NCI-H345 (cell line): ENCODE measurements at regions not wholly inside any gene's neighbourhood (a gene's known extent, or its start where the extent isn't known, plus 50 kb on each side); places are given as distances from the start of the nearest gene placed in this dataset.

Source experiments
- DNase-seq: peaks from one replicate; lab custom pipeline; 2025; lab: John Stamatoyannopoulos, UW

- DNase-seq = no peak
Measured at GRCh38 chr5:133797167-133797566, 171.3 kb downstream of the C5orf15 start.

DNA sequence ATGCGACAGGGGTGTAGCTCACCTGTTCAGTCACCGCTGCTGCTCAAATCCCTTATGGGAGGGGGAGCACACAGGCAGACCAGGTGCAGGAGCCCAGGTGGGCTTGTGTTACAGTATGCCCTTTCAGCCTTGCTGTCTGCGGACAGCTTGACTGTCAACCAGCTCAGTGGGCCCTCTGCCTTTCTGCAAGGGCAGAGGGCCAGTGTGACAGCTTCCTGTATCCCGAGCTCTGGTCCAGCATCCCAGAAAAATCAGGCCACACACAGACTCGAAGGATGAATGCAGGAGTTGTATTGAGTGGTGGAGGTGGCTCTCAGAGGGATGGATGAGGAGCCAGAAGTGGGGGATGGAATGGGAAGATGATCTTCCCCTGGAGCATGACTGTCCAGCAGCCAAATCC is 172.2 kb downstream of the C5orf15 start:
- no peak for DNase-seq

GRCh38 chr5:133794771-133795415 is 173.5 kb downstream of the C5orf15 start:
- no peak for DNase-seq

- no peak for DNase-seq
Measured at GRCh38 chr5:133793756-133794465, 174.5 kb downstream of the C5orf15 start.

DNA sequence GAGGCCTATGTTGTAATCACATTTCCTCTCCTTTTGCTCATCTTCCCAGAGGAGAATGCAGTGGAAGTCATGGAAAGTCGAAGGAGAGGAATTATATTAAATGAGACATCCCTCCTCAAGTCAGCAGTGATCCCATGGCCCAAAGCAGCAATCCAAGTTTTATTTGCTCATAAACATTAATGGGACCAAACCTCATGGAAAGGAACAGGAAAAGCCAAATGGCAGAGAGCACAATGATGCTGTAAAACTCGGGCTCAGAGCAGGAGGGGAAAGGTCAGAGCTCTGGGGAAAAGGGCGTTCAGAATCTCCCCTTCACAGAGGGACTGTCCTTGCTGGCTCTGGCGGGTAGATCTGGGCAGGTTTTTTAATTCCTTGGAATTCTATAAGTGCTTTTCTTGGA is 175.8 kb downstream of the C5orf15 start:
- DNase-seq = no peak

GRCh38 chr5:133792024-133792423 is 176.4 kb downstream of the C5orf15 start:
- DNase-seq = no peak

- no peak for DNase-seq
Measured at GRCh38 chr5:133790898-133791297, 177.5 kb downstream of the C5orf15 start.

- no peak for DNase-seq
Measured at GRCh38 chr5:133789428-133789827, 177.1 kb upstream of the FSTL4 start.

DNA sequence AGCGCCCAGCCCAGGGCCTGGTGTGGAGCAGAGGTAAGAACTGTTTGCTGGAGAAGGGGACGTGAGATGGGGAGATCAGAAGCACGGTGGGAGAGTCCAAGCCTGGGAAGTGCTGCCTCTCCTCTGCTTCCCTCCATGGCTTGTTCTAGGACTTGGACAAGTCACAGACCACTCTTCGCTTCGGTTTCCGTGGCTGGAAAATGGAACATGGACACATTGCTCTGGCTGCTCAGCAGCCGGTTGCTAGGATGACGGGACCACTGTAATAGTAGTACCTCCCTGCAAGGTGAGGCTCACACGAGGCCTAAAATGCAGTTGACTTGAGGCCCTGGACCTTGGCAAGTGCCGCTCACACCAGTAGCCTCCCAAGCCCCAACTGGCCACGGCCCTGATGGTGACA is 175.8 kb upstream of the FSTL4 start:
- no peak for DNase-seq

DNA sequence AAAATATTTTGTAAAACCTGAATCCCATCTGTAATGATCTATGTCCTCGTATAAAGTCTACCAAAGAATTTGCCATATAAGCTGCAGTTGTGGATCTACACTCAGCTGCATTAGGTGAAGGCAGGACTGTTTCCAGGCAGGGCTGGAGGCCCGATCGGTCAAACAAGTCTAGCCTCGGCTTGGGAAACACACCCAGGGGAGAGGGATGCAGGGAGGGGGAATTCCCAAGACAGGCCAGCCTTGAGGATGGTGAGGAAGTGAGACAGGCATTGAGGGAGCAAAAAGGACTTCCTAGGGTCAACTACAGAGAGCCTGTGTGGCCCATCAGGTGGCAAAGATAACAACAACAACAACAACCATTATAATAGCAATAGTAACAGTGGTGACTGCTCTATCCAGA is 174.1 kb upstream of the FSTL4 start:
- no peak for DNase-seq

DNA sequence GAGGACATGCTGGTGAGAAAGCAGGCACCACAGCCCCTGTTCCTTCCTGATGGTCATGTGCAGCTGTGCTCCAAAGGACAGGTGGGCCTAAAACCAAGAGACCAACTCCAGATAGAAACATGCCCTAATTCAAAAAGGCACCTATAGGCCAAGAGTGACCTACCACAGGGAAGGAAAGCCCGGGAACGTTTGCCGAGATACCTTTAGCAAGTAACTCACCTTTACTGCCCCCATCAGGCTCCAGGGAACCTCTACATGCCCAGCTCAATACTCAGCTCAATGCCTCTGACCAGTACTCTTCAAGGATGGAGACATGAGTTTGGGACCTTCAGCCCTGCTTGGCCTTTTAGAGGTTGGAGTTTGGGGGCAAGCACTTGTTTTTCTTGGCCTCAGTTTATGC is 172.8 kb upstream of the FSTL4 start:
- no peak for DNase-seq

- no peak for DNase-seq
Measured at GRCh38 chr5:133783481-133783880, 171.1 kb upstream of the FSTL4 start.

- no peak for DNase-seq
Measured at GRCh38 chr5:133782736-133783135, 170.4 kb upstream of the FSTL4 start.

- no peak for DNase-seq
Measured at GRCh38 chr5:133781436-133782225, 169.3 kb upstream of the FSTL4 start.

DNA sequence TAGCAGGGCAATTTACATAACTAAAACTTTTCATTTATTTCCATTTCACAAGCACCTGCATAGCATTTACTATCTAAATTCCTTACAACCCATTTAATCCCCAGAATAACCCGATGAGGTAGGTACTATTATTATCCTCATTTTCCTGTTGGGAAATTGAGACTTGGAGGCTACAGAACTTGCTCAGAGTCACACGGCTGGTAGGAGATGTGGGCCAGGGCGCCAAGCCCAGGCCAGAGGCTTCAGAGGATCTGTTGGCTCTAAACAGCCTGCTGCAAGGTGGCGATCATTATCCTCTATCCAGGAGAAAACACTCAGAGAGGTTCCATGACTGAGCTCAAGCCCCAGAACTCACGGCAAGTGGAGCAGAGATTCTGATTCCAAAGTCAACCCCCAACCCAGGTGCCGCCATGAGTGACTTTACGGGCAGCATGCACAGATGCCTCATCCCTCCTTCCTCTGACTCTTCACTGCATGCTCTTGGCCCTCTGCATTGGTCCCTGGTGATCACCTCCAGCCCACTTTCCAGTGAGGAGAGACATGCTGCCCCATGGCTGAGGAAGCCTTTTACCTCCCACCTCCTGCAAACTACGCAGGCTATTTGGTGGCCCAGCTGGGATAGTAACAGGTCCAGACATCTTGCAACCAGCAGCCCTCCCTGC is 168.4 kb upstream of the FSTL4 start:
- no peak for DNase-seq

GRCh38 chr5:133779828-133780475 is 167.6 kb upstream of the FSTL4 start:
- no peak for DNase-seq

- DNase-seq = no peak
Measured at GRCh38 chr5:133778636-133779035, 166.3 kb upstream of the FSTL4 start.

GRCh38 chr5:133777951-133778350 is 165.6 kb upstream of the FSTL4 start:
- no peak for DNase-seq

DNA sequence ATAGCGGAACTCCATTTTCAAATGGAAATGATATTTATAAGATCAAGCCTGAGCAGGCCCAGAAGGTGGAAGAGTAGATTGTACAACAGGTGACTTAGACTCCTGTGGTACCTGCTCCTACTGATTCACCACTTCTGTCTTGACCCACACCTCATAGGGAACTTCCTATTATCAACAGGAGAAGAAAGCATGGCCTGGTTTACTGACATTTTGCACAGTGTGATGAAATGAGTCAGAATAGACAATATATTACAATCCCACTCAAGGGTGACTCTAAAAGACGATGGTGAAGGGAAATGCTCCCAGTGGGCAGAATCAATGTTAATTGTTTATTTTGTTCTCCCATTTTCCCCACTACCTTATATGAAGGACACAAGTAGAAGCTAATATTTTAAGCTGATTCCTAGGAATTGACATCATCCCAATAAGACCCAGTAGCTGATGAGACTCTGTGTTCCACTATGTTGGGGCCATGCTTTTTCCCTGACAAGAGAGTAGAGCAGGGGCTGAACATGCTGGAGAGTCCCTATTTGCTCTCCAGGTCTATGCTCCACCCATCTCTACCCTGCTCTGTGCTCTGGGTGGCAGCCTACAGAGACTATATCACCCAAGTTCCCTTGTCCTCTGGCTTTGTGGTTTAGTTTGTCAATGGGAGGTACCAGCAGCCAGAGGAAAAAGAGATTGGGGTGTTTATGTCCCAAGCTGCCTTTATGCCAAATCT is 163.4 kb upstream of the FSTL4 start:
- DNase-seq = no peak

DNA sequence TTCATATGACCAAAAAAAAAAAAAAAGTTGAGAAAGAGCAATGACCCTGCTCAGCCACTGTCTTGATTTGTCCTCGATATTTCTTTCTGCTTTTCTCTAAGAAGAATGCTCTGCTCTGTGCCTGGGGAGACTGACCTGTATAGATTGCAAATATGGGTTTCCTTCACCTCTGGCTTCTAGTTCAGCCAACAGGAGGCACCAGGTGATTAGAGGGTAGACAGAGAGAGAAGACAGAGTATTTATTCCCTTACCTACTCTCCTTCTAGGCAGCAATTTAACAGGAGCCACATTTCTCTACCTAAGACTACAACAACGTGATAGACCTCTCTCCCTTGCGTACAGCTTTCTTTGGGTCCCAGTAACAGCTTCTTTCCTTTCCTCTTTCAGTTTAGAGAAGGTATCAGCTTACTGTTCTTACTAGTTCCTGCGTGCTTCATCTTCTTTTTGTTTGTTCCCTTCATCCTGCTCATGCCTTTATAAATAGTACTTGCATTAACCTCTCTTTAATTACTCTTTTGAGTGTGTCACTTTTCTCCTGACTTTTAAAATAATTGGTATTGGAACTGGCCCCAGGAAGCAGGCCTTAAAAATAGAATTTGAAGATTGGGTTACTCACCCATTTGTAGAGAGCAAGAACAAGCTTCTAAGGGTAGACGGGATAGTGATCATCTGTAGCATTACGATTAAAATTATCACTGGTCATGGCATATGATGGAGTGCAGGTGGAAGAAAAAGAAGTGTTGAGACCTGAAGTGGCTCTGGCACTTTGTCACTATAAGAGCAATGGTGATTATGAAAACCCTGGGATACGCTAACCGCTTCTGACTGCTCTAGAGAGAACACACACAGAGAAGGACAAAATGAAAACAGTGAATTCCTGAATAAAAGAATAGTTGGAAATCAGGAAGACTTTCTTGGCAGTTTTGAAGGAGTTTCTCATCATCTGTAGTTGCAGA is 161.2 kb upstream of the FSTL4 start:
- no peak for DNase-seq
